Posterior vena cava (tissue), 2 donors: ENCODE measurements at regions not wholly inside any gene's neighbourhood (a gene's known extent, or its start where the extent isn't known, plus 50 kb on each side); places are given as distances from the start of the nearest gene placed in this dataset.

ENCODE experiments used
- DNase-seq: peaks from one replicate; pipeline ENCODE4 v3.0.0-alpha.2; 2020; ENCODE audit warnings: low spot score
- intact Hi-C, 2 donors: fragments of 100-400 bp; cut with DNase I; formaldehyde crosslinking; loops; one replicate each; pipeline versions ENCODE4 v1.14.1 to v1.14.2; 2022 to 2023
- donor health status: DM: yes; HTN: yes; CAD: no.
- donor health status: DM: yes; HTN: yes; CAD: no.

DNA sequence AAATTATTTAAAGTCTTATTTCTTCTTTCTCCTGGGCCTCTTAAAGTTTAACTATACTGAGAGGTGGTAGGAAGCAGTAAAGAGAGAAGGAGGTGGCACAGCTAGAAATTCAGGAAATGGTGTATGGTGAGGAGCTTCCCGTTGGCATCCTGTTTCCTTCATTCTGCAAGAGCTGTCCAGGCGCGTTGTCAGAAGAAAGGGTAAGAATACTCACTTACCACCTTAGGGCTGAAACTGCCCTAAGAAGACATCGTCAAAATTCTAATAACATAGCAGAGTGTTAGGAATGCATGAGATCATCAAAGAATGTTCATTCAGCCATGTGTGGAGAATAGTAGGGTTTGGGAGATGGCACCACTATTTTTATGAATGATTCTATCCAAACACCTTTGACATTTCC, 699.6 kb downstream of the MCTP2 start:
- no peak for DNase-seq
- intact Hi-C loops = no loop called here

GRCh38 chr15:94934440-94934839, 703.1 kb downstream of the MCTP2 start:
- no peak for DNase-seq
- intact Hi-C loops = no loop called here

GRCh38 chr15:94937242-94937641, 705.9 kb downstream of the MCTP2 start:
- intact Hi-C loops = no loop called here
- no peak for DNase-seq

DNA sequence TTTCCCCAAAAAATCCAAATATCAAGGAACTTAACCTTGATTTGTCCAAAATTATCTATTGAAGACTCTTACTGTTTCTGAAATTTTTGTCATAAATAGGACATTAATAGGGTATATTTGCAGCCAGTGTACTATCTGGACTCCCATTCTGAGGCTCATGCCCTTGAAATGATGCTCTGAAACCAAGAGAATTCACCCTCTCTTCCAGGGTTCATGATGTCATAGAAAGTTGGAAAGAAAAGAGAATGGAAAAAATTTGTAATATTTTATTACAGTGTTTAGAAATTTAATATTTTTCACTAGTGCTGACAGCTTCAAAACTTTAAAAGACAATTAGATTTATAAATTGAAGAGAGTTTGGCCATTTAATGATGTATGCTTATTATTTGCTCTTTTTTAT, 712.5 kb downstream of the MCTP2 start:
- no peak for DNase-seq
- intact Hi-C loops = no loop called here

- DNase-seq = no peak
- intact Hi-C loops = no loop called here
These were observed 720.2 kb downstream of the MCTP2 start for GRCh38 chr15:94951538-94951937.

DNA sequence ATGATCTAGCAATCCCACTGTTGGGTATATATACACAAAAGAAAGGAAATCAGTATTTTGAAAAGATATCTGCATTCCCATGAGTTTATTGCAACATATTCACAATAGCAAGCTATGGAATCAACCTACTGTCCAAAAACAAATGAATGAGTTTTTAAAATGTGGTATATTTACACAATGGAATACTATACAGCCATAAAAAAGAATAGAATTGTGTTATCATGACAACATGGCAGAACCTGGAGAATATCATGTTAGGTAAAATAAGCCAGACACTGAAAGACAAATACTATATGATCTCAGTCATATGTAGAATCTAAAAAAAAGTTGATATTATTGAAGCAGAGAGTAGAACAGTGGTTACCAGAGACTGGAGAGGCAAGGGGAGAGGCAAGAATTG, 732.6 kb downstream of the MCTP2 start:
- intact Hi-C loops = no loop called here
- no peak for DNase-seq

- intact Hi-C loops = no loop called here
- no peak for DNase-seq
These were observed 734.2 kb downstream of the MCTP2 start for GRCh38 chr15:94965593-94965992.

- intact Hi-C loops = no loop called here
- no peak for DNase-seq
These were observed 736.8 kb downstream of the MCTP2 start for GRCh38 chr15:94968133-94968532.

GRCh38 chr15:94970096-94970495, 738.7 kb downstream of the MCTP2 start:
- intact Hi-C loops = no loop called here
- DNase-seq = no peak

DNA sequence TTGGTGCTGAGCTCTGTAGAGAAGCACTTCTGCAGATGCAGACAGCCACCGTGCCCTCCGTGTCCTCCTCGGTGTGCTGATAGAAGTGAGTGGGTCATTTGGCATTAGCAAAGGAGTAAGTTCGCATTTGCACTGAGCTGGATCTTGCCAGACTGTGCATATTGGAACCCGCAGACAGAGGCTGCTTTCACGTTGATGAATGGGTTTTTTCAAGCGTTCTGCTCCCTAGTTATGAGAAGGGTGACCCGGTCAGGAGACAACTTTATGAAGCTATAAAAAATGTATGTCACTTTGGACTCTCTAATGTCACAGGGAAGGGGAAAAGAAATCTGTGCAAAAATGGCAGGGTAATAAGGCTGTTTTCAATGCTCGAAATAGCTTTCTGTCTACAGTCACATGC, 739.4 kb downstream of the MCTP2 start:
- intact Hi-C loops = no loop called here

GRCh38 chr15:94972314-94972713, 741.0 kb downstream of the MCTP2 start:
- intact Hi-C loops = no loop called here
- DNase-seq = no peak

More for the DNA sequence above, 739.4 kb downstream of the MCTP2 start:
- no peak for DNase-seq

- intact Hi-C loops = no loop called here
- no peak for DNase-seq
These were observed 755.7 kb downstream of the MCTP2 start for GRCh38 chr15:94987085-94987484.

DNA sequence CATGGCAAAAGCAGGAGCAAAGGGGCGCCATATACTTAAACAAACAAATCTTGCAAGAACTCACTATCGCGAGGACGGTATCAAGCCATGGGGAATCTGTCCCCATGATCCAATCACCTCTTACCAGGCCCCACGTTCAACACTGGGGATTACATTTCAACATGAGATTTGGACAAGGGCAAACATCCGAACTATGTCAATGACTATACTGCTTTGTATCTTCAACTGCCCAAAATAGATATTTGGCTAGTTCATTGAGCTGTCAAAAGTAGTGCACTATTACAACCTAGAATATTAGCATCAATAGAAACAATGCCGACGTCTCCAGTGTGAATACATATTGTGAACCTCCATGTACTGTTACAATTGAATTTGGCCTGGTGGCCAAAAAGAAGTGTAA, 760.4 kb downstream of the MCTP2 start:
- no peak for DNase-seq
- intact Hi-C loops = no loop called here

- intact Hi-C loops = loop anchor here in 1 of 2 donors (10.0 kb wide), 1 partner anchor 335 kb away; no protein-coding TSS in a partner anchor
- DNase-seq = no peak
These were observed 778.3 kb downstream of the MCTP2 start for GRCh38 chr15:95009635-95010034.

- intact Hi-C loops = loop anchor here in 1 of 2 donors (10.0 kb wide), 1 partner anchor 339 kb away; no protein-coding TSS in a partner anchor
- DNase-seq = no peak
These were observed 782.0 kb downstream of the MCTP2 start for GRCh38 chr15:95013381-95013780.

DNA sequence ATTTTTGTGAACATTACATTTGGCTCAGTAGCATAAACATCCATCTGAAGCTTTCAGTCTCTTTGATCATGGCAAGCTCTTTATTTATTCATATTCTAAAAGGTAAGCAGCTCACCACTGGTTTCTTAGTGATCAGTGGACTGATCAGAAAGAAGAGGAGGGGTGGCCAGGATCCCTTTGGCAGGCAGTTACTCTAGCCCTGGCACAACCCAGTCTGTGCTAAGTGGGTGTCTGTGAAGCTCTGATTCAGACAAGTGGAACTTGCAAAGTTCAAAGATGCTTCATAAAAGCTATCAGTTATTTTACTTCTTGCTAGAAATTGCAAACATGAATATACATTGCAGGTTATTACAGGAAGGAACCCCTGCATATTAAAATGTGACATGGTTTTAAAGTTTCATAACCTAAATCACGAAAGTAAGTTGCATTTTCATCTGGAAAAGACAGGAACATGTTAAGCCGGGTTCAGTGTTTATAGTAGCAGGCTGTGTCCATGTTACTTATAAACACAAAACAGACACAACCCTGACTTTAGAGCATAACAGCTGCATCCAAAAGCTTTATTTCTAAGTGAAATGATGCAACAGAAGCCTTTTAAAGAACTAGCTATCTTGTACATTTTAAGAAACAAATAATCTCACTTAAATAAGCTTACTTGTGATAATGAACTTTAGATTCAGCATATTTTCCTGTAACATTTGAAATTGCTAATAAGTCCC, 785.3 kb downstream of the MCTP2 start:
- intact Hi-C loops = loop anchor here in 1 of 2 donors (10.0 kb wide), 1 partner anchor 342 kb away; no protein-coding TSS in a partner anchor
- no peak for DNase-seq

DNA sequence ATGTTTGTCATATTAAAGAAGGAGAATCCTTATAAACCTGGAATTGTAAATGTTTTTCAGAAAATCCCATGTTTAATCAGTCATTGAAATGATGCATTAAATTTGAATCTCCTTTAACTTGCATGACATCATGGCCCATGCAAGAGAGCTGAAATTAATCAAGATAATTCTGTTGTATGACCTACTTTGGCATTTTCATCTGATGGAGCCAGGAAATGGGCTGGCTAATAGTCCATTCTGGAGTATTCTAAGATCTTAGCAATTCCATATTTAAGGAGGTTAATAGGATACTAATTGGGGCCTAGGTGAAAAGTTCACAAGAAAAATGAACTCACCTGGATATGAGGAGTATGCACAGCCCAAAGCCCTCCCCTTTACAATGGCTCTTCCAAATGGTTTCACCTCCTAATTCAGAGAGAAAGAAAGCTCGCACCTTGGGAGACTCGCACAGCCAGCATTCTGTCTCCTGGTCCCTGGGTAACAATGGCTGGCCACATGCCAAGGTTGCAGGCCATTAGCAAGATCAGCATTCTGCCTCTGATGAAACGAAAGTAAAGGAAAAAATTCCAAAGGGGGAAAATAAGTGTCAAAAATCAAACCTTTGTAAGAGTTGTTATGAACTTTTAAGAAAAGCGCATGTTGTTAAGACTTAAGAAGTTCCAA, 786.4 kb downstream of the MCTP2 start:
- peak; percentile 84 for DNase-seq
- intact Hi-C loops = loop anchor here in 1 of 2 donors (10.0 kb wide), 1 partner anchor 343 kb away; no protein-coding TSS in a partner anchor

DNA sequence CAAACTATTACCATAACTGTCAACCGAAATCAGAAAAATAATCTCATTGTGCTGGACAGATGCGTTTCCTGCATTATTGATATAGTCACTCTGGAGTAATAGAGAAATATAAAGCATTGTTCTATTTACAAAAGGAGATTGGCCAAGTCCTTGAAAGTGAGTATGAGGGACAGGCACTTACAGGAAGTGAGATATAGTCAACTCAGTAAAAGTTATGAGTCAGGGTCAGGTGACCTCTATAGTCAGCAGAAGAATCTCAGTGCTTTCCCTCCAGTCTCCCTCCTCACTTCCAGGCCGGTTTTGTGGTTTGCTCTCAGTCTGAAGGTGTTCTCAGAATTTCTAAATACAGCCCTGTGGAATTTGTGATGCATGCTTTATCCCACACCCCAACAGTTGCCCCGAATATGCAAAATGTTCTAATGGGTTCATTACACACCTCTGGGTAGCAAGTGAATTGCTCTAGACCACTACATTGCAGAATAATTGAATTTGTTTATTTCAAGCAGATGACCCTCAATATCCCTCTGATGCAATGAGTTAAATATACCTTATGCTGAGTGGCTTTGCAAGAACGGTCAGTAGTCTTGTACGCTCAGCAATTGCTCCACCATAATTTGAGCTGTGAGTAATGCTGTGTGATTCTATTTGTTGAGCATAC, 787.7 kb downstream of the MCTP2 start:
- intact Hi-C loops = loop anchor here in 1 of 2 donors (10.0 kb wide), 1 partner anchor 344 kb away; no protein-coding TSS in a partner anchor
- DNase-seq = no peak

GRCh38 chr15:95019907-95020306, 788.5 kb downstream of the MCTP2 start:
- DNase-seq = no peak
- intact Hi-C loops = loop anchor here in 1 of 2 donors (10.0 kb wide), 1 partner anchor 345 kb away; no protein-coding TSS in a partner anchor

DNA sequence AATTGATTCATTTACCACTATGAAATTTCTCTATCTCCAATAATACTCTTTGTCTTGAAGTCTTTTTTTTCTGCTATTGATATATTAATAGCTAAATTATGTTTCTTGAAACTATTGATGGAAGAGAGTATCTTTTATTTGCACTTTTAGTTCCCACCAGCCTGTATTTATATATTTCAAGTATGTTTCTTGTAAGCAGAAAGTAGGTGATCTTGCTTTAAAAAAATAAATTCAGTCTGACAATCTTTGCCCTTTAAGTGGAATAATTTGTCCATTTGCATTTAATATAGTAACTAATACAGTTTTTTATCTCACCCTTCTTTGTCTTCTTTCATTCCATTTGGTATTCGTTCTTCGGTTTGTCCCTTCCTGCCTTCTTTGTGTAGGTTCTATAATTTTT, 790.5 kb downstream of the MCTP2 start:
- intact Hi-C loops = no loop called here
- DNase-seq = no peak
